Adrenal gland (tissue), 5 donors: ENCODE measurements at regions not wholly inside any gene's neighbourhood (a gene's known extent, or its start where the extent isn't known, plus 50 kb on each side); places are given as distances from the start of the nearest gene placed in this dataset.

ENCODE experiments used
- CTCF ChIP-seq, 6 experiments: fragments of 450-650 bp in 4 of 6; fragments of 200-600 bp in 2 of 6; sonication (generic) in 1 of 6; IDR thresholded peaks; 1 replicate in 5 of 6; 2 replicates in 1 of 6; pipeline versions ENCODE4 v1.5.1 to v1.8.0; 2016 to 2021; ENCODE audit warnings: antibody characterized with exemption in 6 of 6, mild to moderate bottlenecking in 2 of 6, moderate library complexity in 1 of 6
- POLR2A ChIP-seq, 2 donors: fragments of 450-650 bp; IDR thresholded peaks; one replicate each; pipeline ENCODE4 v1.6.1; 2017; ENCODE audit warnings: antibody characterized with exemption in 2 of 2, mild to moderate bottlenecking in 2 of 2, moderate library complexity in 1 of 2
- donor health status: DM: no; HTN: no; CAD: no.

GRCh38 chr6:14386668-14387067 is 269.1 kb downstream of the CD83 start:
- TF ChIP-seq CTCF (IDR thresholded peaks at IDR 0.05) (no peak), POLR2A (IDR thresholded peaks at IDR 0.05) (no peak)
